LNCaP clone FGC (cell line): ENCODE measurements at regions not wholly inside any gene's neighbourhood (a gene's known extent, or its start where the extent isn't known, plus 50 kb on each side); places are given as distances from the start of the nearest gene placed in this dataset.

Source experiments
- DNase-seq: peaks from one replicate; pipeline ENCODE4 v3.0.0-alpha.2; 2011; ENCODE audit warnings: low read depth
- H3K4me3 ChIP-seq: 2 replicates; pipeline ENCODE4 v1.5.1; 2011; ENCODE audit warnings: mild to moderate bottlenecking, low read depth, low read length, control low read depth
- TF ChIP-seq, protein P1 (sequence below): IDR thresholded peaks from 2 replicates; pipeline ENCODE4 v1.5.1; 2012; ENCODE audit warnings: mild to moderate bottlenecking; ENCODE audit not compliant: control insufficient read depth, insufficient read depth; ENCODE audit errors: extremely low read depth

DNA sequence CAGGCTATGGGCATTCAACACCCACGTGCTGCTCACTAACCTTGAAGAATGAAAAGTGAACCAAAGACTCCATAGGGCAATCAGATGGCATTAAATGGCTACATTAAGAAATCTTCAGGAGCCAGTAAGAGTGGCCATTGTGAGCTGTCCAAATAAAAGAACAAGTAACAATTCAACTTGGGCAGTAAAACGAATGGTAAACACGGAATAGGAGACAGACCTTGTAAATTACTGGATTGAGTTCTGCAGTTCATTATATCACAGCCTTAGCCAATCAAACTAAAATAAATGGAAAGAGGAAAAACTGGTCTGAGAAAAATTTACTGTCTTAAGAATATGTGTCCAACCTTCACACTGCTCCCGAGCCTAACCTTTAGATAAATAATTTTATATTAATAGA is 306.5 kb upstream of the ZNF521 start:
- DNase-seq, result peak; percentile 78
- TF ChIP-seq, protein P1, sequence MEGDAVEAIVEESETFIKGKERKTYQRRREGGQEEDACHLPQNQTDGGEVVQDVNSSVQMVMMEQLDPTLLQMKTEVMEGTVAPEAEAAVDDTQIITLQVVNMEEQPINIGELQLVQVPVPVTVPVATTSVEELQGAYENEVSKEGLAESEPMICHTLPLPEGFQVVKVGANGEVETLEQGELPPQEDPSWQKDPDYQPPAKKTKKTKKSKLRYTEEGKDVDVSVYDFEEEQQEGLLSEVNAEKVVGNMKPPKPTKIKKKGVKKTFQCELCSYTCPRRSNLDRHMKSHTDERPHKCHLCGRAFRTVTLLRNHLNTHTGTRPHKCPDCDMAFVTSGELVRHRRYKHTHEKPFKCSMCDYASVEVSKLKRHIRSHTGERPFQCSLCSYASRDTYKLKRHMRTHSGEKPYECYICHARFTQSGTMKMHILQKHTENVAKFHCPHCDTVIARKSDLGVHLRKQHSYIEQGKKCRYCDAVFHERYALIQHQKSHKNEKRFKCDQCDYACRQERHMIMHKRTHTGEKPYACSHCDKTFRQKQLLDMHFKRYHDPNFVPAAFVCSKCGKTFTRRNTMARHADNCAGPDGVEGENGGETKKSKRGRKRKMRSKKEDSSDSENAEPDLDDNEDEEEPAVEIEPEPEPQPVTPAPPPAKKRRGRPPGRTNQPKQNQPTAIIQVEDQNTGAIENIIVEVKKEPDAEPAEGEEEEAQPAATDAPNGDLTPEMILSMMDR, result no peak
- H3K4me3 ChIP-seq, result no peak overlapping the region

DNA sequence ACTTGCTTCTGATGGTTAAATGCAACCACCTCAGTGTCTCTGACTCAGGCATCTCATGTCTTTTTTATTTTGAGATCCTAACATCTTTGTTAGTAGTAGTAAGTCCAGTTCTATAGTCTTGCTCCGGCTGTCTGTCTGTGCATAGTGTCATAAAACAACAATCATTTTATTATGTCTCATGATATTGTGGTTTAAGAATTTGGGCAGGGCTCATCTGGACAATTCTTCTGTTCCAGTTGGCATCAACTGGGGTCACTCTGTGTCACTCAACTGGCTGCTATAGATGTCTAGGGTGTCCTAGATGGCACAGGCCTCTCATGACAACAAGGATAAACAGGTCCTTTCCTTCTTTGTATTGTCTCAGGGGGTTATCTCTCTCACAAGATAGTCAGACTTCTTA is 299.6 kb upstream of the ZNF521 start:
- TF ChIP-seq, protein P1, result no peak
- H3K4me3 ChIP-seq, result no peak overlapping the region
- DNase-seq, result no peak

DNA sequence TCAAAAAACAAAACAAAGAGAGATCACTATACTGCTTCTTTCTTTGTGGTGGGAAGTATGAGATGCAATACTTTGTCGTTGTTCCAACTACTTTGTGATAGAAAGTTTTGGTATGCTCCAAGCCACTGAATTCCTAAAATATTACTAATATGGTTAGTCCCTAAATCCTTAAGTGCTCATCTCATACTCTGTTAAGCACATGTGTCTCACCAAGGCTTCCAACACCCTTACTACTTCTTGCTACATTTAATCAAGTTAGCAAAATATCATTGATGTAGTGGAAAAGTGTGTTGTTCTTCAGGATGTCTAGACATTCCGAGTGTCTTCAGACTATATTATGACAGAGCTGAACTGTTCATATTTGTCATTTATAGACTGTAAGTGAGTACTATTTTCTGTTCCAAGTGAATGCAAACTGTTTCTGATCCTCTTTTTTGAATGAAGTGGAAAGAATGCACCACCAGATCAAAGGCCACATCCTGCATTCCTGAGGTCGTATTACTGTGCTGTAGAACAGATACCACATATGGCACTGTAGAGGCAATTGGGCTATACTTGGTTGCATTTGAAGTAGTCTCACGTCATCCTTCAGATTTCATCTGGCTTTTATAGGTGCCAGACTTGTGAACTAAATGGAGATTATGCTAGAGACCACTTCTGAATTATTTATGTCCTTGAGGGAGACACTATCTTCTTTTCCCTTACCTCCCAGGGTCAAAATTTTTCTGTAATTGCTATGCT is 298.4 kb upstream of the ZNF521 start:
- no peak overlapping the region for H3K4me3 ChIP-seq
- DNase-seq, result no peak

DNA sequence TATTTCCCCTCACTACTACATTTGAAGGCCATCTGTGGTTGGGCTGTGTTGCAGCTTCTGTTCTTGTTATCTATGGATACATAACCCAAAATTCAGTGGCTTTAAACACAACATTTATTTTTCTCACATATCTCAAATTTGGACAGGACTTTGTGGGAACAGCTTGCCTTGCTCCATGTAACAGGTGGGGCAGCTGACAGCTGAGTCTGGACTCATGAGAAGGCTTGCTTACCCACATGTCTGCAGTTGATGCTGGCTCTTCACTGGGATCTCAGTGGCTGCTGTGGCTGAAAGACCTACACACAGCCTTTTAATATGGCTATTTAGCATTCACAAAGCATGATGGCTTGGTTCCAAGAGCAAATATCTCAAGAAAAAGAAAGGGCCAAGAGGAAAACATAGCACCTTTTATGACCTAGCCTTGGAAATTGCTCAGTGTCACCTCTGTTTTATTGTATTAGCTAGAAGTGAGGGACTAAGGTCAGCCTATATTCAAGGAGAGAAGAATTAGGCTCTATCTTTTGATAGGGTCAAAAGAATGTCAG is 296.8 kb upstream of the ZNF521 start:
- TF ChIP-seq, protein P1, result no peak
- DNase-seq, result no peak
- H3K4me3 ChIP-seq, result no peak overlapping the region

More for the DNA sequence above, 298.4 kb upstream of the ZNF521 start:
- TF ChIP-seq, protein P1, result no peak

DNA sequence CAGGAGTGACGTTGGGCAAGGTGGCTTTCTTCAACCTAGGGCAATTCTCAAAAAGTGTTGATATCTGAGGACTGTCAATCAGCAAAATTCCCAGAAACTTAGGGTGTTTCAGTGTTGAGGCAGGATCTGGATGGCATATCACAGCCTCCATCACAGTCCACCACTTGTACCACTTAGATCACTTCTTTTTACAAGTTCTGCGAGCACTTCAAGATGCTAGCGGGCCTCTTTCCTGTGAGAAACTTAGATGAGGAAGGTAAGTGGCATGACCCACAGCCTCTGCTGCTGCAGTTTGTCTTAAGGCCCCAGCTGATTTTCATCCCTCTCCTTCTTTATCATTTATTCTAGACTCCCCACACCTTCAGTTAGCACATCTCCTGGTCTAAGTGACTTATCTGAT is 295.4 kb upstream of the ZNF521 start:
- TF ChIP-seq, protein P1, result no peak
- DNase-seq, result no peak
- H3K4me3 ChIP-seq, result no peak overlapping the region

DNA sequence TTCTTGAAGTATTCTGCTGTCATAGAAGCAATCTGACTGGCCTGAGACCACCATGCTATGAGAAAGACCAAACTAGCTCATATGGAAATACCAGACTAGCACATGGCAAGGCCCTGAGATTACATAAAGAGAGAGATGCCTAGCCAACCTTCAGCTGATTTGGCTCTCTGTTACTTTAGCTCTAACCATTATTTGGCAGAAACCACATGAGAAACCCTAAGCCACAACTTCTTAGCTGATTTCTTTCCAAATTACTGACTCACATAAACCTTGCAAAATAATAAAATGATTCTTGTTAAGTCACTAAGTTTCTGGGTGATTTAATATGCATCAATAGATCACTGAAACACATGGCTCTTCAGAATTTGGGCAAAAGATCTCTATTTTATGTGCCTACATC is 295.0 kb upstream of the ZNF521 start:
- TF ChIP-seq, protein P1, result no peak
- DNase-seq, result no peak
- no peak overlapping the region for H3K4me3 ChIP-seq

DNA sequence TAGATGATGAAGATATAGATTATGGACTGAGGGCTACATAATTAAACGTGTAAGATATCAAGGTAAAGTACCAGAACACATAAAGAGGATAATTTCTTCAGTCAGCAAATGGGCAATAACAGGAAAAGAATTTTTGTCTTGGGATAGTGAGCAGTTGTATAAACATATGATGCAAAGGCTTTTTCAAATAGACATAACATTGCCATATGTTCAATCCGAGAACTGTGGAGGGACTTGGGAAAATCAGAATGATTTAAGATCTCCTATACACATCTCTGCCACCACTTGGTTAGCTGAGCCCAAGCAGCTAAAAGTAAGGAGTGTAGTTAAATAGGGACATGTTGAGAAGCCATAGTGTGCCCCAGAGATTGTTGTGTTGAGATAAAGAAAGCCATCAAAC is 287.6 kb upstream of the ZNF521 start:
- no peak for DNase-seq
- H3K4me3 ChIP-seq, result no peak overlapping the region
- TF ChIP-seq, protein P1, result no peak
